Stimulated activated CD4-positive, alpha-beta T cell treated with anti-CD3 and anti-CD28 coated beads, Interleukin-1b, Interleukin-23, amount 100 ng/mL, for 4 hours (primary cell): ENCODE measurements at regions not wholly inside any gene's neighbourhood (a gene's known extent, or its start where the extent isn't known, plus 50 kb on each side); places are given as distances from the start of the nearest gene placed in this dataset.
"Not testable (repeated sequence)": the region's sequence is repeated elsewhere in the genome, so short reads cannot be mapped to it uniquely, and the experiment has no call there.

Experiments used
- DNase-seq, 2 donors: peaks; one replicate each; pipeline ENCODE4 v3.0.0-alpha.2; 2020; ENCODE audit warnings: low read depth in 2 of 2

DNA sequence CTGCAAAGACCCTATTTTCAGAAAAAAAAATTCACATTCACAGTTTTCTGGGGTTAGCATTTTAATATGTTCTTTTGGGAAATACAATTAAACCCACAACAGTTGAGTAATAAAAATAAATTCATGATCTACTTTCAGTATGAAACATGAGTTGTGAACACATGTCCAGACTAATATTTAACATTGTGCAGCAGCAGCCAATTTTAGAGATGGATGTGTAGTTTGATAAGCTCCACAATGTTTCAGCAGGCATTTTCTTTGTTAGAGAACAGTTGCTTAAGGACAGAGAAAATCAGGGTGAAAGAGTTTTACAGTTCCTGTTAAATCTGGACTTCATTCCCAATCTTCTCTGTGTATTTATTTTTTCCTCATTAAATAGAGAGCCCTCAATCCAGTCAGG lies 519.5 kb downstream of the PIK3C3 start:
- no peak for DNase-seq

DNA sequence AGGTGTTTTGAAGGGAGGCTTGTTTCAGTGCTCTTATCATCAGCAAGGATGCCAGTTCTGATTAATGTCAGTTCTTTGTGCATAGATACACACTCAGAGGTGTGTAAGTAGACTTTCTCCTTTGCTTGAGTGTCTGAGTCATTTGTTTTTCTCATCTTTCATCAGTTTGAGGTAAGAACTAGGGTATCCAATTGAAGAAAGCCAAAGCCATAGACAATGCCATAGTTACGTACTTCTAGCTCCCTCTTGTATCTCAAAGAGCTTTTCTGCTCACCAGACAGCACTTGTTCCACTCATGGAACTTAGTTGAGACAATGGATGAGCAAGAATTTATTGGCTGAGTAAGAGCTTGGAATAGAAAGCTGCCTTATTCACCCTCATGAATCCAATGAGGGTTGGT lies 520.1 kb downstream of the PIK3C3 start:
- DNase-seq, result no peak

DNA sequence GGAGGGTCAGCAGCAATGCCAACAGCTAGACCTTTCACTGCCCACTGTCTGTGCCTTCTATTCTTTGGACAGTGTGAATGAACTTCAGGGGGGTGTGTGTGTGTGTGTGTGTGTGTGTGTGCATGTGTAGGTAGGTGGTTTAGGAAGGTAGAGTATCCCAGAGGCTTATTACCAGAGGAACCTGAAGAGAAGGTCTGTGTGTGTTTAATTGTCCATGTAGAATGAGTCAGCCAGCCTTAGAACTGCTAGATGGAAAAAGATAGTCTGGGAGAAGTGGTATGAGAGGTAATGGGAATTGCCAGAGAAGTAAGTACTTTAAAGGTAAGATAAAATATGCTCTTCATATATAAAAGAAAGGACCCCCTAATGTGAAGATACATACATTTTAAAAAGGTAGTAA lies 522.2 kb downstream of the PIK3C3 start:
- no peak for DNase-seq

DNA sequence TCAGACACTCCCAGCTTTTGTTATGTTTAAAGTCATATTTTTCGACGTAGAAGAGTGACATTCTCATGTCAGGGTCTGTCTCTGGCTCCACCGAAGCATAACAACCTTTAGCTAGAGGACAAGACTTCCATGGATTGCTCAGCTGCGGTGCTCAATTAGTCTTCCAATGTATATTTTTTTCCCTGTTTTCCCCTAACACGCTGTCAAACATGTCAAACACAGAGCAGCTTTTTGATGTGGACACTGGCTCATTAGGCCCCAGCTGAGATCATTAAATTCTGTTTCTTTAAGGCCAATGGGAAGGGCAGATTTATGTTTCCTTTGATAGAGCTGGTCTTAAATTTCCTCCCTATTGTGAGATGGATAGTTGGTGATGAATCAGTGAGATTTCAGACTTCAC lies 525.4 kb downstream of the PIK3C3 start:
- no peak for DNase-seq

DNA sequence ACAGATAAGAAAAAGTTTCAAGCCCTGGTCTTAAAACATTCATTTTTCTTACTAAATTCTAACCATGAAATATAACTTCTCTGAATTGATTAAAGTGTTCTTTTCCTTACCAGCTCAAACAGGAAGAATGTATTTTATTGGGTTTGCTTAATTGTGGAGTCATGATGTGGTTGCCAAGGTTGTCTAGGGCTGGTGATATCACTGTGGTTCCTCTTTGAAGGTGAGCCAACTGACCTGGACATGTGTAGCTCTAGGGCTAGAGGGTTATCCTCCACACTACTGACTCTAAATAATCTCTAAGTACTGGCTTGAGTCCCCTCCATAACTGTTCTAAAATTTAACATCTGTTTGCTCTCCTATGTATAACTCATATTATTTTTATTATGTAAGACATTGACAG lies 529.6 kb downstream of the PIK3C3 start:
- no peak for DNase-seq

DNA sequence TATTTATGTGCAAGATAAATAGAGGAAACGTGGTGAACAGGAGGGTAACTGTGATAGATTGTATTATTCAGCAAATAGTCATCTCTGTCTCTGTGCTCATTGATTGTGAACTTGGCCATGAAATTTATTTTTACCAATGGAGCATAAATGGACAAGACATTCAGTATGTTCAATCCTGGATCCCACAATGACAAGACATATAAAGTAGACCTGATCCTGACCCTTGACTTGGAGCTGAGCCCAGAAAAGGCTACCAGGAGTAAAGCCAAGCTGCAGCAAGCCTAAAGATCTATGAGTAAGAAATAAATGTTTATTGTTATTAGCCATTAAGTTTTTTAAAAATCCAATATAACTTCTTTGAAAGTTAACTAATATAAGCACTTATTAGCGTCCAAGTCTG lies 531.2 kb downstream of the PIK3C3 start:
- no peak for DNase-seq

DNA sequence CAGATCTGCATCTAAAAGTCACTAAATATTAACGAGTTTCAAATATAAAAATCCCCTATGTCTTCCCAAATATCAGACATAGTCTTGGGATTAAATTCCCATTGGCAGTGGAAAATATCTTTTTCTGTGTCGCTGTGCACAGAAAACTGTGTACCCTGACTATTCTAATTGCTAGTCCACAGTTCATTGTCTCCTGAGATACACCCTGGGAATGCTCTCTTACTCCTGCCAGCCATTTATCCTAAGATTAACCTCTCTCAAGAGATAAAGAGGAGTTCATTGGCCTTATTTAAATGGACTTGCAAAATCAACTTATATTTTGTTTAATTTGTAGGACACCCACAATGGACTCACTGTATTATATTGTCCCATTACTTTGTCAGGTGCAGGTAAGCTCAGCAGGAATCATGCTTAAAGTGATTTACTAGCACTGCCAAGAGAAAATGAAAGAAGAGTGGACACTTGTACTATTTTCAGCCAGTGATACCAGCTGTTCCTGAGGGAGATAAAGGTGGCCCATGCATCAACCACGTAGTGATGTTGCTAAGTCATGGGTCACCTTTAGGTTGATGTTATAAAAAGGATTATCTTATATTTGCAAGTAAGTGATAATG lies 553.8 kb downstream of the PIK3C3 start:
- DNase-seq, result no peak

DNA sequence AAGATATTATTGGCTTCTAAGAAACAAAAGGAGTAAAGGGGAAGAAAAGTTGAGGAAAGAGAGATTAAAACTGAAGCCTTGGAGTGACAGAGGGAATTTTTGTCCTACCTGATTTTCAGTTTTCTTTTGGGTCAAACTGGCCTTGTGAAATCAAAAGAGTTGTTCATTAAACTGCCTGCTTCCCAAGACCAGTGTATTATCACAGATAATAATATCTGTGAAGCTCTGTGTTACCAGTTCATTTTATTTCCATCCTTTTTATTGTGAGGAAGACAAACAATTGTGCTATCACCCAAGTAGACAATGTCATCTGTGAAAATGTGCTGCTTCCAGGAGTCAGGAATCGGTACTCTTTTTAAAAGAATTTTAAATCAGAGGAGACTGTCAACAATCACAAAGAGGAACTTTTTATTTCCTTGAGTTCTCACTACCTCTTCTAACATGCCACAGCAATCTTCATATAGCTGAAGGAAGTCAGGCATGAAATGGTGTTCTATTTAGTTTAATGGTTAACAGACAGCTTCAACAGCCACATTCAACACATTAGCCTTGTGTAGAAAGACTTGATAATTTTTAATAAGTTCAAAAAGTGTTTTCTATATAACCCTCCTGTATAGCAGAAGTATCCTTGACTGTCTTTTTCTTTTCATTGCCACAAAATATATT lies 554.8 kb downstream of the PIK3C3 start:
- no peak for DNase-seq

DNA sequence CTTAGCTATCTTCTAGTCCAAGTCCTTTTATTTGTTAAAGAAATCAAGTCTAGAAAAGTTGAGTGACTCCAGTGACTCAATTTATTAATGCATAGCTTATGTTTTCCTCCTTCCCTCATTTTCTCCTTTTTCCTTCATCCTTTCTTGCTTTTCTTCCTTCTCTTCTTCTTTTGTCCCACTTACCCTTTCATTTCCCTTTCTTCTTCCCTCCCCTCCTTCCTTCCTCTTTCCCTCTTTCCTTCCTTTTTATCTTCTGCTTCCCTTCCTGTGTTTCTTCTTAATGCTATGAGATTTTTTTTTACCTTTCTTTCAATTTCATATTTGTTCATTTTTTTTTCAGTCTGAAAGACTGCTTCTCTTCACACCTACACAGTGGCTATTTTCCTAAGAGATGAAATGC lies 555.5 kb downstream of the PIK3C3 start:
- DNase-seq, result no peak

DNA sequence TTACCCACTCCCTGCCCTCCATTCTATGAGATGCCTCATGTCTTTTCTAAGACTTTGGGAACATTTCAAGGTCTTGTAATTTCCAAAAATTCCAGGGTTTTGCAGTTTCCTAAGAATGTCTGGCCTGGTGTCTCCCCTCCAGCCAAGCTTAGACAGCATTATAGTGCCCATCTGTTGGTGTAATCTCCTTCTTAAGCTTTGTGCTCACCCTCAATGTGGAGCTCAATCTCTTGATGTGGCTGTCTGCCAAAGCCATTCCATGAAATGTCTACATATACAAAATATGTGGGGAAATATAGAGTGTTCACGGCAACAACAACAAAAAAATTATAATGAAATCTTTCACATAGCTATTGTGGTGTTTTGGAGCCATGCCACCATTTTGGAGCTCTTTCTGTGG lies 558.4 kb downstream of the PIK3C3 start:
- no peak for DNase-seq

DNA sequence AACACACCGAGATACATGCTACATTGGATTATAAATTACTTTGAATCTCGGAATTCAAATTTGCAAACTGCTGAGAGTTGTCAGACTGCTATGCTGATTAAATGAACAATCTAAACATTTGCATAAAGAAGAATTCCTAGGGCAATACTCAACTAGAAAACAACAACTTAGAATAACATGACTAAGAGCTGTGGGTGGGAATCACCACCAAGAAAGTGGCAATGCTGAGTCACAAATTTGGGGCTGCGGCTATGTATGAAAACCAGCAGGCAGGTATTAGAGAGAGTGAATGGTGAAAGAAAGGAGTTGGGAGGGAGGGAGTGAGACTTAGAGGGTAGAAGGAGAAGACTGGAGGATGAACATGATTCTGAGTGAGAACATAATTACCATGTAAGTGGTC lies 559.5 kb downstream of the PIK3C3 start:
- no peak for DNase-seq

DNA sequence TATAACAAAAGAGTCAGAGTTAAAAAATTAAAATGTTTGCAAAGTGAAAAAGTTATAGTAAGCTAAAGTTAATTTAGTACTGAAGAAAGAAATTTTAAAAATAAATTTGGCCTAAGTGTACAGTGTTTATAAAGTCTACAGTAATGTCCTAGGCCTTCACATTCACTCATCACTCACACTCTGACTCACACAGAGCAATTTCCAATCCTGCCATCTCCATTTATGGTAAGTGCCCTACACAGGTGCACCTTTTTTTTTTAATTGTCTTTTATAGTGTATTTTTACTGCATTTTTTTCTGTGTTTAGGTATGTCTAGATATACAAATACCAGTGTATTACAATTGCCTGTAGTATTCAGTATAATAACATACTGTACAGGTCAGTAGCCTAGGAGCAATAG lies 562.9 kb downstream of the PIK3C3 start:
- DNase-seq, result no peak

DNA sequence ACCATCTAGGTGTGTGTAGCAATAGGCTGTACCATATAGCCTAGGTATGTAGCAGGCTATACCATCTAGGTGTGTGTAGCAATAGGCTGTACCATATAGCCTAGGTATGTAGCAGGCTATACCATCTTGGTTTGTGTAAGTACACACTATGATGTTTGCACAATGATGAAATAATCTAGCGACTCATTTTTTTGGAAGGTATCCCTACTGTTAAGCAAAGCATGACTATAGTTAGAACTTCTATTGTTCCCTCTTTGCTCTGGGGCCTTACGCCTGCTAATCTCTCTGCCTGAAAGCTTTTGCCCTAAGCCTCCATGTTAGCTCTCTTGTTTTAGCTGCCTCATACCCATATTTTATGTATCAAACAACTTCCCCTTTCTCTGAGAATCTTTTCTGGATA lies 563.3 kb downstream of the PIK3C3 start:
- not testable (repeated sequence) for DNase-seq

DNA sequence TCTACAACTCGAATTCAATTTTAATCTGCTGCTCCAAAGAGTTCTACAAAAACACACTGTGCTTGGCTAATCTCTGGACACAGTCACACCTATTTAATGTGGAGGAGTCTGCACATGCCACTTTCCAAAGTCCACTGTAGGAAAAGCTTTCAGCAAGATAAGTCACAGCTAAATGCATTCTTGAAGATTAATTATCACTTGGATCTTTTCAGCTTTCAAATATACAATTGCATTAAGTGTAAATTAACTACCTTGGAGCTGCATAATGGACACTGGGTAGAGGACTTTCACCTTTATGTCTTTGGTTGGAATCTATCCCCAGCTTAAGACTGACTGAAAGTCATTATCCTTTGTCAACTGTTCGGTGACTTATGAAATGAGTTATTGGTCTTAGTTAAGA lies 565.1 kb downstream of the PIK3C3 start:
- no peak for DNase-seq

DNA sequence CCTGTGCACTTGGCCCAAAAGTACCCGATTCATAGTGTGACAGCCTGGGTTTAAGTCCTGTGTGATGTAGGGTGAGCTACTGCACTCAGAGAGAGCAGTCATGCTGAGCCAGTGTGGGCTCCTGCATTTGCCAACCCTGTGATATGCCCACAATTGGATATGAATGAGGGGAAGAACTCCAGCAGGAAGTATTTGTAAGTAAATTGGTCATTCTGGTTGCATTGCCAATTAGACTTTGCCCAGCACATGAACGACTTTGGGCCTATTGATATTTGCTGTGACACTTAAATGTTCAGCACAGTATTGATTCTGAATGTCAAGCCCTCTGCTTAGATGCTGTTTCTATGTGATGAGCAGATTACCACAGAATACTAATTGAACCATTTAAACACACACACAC lies 570.9 kb downstream of the PIK3C3 start:
- DNase-seq, result no peak

DNA sequence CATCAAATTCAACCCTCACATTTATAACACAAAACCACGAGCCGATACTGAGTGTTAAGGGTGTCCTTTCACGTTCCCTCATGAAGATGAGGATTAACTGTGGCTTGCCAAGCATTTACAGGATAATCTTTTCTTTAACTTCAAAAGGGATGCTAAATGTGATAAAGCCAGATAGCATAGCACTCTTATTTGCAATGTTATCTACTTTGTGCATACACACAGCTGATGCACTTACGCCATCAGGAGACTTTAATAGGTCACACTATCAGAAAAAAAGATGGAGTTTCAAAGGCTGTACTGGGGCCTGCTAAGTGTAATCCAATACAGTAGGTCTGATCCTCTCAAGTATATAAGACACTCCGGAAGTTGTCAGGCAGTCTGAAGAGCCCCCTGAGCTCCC lies 572.7 kb downstream of the PIK3C3 start:
- no peak for DNase-seq

DNA sequence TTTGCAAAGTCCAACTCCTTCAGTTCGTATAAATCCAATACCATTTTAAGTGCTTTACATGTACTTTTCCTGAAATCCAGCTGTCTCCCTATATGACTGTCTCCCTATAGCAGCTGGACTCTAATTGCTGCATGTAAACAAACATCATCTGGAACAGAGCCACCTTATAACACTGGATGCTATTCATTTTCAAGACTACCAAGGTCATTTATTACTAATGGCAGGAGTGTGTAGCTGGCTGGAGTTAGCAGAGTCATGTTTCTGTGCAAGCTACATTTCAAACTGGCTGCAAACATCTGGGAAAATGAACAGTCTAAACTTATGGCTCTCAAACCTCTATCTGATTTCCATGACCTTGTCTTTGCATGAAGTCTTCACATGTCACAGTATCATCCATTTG lies 575.2 kb downstream of the PIK3C3 start:
- no peak for DNase-seq

DNA sequence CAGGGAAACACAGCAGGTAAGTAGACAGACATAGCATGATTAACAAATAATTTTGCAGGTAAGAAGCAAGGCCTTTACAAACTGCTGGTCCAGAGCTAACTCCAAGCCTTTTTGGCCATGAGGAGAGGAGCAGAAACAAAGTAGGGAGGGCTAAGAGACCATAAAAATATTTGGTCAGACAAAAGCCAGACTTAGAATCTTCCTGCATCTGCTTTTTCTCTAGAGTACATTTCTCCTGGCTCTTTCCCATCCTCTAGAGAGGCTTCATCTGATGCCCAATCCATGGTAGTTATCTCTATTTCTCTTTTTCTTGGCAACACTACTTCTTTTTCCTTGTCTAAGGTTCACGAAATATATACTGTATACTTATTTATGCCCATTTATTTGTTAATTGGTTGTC lies 577.1 kb downstream of the PIK3C3 start:
- DNase-seq, result no peak

DNA sequence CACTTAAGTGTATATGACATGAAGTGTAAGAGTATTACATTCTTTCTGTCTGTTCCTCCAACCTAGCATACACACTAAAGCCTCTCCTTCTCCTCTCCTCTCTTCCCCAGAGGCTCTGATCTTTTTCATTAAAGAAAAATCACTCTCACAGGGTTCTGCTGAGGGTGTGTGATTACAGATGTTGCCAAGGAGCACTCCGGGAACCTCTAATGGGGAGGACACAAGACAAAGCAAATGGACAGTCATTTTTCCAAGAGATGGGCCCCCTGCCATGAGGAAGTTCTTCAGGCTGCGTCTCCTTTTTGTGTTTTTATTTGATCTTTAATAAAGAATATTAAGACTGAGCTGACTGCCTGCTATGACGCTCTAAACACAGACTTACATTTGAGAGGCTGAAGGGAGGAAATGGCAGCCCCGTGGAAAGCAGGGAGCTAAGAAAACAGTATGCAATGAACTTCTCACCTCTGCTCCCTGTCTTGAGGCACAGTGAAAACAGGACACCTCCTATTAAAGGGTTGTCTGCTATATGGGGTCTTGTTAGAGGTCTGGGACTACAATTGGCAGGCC lies 578.1 kb downstream of the PIK3C3 start:
- no peak for DNase-seq

DNA sequence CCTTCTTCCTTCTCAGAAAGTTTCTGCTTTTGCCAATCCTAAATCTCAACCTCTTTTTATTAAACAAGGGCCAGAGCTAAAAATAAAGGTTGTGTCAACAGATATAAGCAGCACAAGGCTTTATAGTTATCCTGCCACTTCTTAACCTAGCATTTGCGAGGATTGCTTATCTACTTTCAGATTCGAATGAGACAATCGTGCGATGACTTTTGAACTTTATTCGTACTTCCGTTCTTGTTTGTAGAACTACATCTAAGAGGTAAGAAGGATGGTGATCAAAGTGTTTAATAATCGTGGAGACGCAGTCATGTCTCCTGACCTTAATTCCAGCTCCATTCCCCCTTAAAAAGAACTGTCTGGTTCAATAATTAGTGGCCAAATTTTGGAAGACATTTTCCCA lies 578.6 kb downstream of the PIK3C3 start:
- no peak for DNase-seq

DNA sequence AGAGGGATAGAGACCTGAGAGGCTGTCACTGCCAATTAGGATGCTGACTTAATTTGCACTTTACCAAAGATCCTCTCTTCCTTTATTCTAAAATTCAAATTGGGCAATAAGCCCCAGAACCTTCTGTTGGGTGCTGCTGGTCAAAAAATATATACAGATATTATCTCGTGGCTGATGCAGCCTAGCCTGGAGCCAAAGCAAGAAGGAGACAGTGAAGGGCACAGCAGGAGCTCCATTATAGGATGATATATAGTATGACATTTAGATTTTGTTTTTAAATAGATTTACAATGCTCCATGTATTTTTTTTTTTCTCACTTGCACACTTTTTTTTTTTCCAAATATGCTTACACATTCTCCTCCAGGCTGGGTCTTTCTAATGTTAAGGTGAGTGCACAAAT lies 579.3 kb downstream of the PIK3C3 start:
- no peak for DNase-seq

DNA sequence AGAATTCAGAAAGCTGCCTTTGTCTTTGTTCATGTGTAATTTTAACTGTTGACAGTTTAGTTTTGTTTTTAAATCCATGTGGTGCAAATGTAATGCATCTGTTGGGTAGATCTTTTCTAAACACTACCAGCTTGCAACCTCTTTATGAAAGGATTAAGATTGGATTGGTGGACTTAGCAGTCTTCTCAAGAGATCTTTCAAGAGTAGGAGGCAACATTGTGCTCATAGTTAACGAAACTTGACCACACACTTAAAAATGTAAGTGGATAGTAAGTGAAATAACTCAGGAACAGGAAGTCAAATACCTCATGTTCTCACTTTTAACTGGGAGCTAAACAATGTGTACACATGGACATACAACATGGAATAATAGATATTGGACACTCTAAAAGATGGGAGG lies 579.0 kb downstream of the RIT2 start:
- no peak for DNase-seq

DNA sequence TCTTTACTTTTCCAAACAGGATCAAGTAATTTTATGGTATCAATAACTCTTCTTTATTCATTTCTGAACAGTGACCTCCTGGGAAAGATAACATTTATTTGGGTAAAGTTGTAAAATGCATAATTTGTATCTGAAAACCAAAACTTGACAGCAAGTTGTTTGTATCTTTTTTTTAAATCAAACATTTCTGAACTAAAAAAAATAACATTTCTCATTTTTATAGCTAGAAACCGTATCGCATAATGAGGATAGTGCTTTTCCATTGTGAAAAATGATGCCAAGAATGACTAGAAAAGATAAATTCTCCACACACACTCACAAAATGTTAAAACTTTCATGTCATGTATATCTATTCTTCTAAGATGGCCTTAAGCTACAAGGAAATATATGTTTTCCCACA lies 578.2 kb downstream of the RIT2 start:
- no peak for DNase-seq

DNA sequence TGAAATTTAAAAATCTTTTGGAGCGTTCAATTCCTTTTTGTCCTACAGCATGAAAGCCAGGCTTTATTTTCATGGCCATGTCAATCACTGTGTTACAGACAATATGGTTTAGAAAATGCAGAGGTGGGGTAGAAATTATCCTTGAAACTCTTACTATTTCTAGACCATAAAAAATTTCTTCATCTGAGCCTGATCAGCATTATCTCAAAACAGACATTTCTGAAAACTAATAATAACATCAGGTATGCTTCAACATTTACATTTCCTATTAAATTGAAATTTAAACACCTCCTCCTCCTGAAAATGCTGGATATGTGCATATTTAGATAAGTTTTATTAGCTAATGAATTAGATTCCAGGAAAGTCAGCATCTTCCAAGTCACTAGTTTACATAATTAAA lies 570.6 kb downstream of the RIT2 start:
- no peak for DNase-seq
